ENCODE measurements at regions not wholly inside any gene's neighbourhood (a gene's known extent, or its start where the extent isn't known, plus 50 kb on each side); places are given as distances from the start of the nearest gene placed in this dataset.
A peak's percentile ranks its signal among the peaks of the same experiment; 100 is the strongest.

GRCh38 chr15:89421219-89421618 is 75.2 kb downstream of the RHCG start:
- no peak for DNase-seq (ENCODE audit: low spot score)

DNA sequence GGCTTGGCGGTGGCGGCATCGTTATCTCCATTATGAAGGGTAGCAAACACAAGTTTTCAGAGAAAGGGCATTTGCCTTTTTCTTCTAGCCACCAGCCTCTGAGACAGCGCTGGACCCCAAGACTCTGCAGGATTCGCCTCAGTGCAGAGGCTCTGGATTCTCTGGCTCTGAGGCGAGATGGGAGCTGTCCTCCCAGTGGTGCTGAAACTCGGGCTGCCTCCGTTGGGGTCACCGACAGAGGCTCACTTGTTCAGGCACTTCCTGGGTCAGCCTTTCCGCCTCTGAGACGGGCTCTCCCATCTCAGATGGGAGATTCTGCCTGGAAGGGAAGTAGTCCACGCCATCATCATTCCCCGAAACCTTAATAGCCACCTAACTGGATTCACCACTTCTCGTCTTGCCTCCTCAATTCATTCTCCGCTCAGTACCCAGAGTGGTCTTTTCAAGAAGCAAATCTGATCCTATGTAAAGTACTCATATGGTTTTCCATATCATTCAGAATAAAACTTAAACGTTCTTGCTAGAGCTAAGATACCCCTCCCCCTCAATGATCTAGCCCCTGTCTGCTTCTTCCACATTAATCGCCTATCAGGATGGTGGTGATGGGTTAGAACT is 76.9 kb downstream of the RHCG start:
- peak; percentile 56 for DNase-seq (ENCODE audit: low spot score)

GRCh38 chr15:89417206-89417725 is 79.1 kb downstream of the RHCG start:
- no peak for DNase-seq (ENCODE audit: low spot score)

GRCh38 chr15:89416339-89417183 is 79.8 kb downstream of the RHCG start:
- peak; percentile 37 for DNase-seq (ENCODE audit: low spot score)

GRCh38 chr15:89414571-89414970 is 79.9 kb upstream of the POLG start:
- DNase-seq (ENCODE audit: low spot score): no peak

DNA sequence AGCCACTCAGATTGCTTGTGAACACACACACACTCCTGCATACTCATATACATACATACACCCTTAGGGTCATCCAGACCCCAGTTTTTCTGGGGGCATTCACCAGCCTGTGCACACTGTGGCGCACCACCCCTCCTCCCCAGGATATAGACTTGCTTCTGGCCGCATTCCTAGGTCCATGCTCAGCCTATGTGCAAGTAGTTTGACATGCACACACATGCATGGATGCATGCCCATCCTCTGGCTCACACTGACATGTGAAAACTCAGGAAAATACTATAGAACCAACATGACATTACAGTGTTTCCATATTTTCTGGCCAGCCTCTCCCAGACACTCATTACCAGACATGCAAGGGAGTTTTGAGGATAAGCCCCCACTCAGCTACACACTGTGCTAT is 79.3 kb upstream of the POLG start:
- no peak for DNase-seq (ENCODE audit: low spot score)

- no peak for DNase-seq (ENCODE audit: low spot score)
Observed at GRCh38 chr15:89412905-89413411, 78.3 kb upstream of the POLG start.

- DNase-seq (ENCODE audit: low spot score): no peak
Observed at GRCh38 chr15:89410039-89410435, 75.4 kb upstream of the POLG start.

DNA sequence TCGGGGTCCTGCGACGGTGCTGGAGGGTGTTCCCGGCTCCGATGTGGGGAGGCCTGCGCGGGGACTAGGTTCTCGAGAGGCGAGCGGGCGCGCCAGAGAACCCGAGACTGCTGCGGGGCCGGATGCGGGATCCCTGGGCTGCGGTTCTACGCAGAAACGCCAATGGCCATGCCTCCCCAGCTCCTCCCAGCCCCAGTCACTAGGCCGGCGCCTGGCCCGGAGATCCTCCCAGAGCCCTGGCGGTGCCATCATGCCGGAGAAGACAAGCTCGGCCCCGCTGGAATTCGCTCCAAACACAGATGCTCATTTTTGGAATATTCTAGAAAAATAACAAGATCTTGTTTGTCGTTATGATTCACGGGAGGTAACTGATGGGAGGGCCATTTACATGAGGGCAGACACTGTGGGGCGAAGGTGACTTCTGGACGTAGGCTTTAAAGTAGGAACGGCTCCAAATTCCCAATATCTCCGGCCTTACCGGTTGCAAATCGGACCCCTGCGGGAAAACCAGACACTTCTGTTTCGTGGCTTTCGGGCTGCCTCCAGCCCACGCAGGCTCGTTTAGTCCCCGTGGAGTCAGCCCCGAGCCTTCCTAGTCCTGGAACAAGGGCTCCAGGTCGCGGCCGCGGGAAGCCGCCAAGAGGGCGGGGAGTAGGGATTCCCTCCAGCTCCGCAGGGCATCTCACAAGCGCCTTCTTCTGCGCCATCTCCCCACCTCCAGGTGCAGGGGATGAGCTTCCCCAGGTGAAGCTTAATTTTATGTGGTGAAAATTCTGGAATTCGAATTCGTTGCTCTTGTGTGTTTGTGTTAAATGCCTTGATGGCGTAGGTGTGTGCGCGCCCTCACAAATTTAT is 74.8 kb upstream of the POLG start:
- DNase-seq (ENCODE audit: low spot score): no peak

DNA sequence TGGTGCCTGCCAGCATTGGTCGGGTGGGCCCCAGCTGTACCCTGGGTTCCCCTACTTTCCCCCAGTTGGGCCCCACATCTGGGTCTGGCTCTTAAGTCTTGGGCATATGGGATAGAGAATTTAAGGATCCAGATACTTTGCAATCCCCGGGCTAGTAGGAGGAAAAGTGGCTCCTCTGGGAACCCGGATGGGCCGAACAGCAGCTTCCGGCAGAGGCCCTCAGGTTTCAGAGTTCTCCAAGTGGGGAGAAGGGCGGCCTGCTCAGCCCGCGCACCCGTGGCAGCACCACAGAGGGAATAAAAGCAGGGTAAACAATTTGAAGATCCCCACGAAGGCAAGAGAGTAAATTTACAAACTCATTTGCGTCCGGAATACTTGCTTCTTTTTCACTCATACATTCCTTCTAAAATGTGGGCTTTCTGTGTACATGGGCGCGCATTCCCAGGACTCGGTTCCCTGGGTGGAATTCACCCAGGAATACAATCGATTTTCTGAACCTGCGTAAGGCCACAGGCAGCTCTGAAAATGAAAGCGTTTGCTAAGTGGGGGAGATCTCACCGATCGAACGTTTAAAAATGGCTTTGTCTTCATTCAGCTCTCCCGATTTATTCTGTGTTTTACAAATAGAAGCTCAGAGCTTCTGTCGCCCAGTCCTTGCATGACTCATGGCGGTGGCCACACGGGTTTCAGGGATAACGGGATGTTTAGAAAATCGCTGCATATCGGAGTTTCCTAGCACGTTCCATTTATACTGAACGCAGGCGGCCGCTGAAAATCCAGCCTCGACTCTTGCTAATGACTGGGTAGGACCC is 74.0 kb upstream of the POLG start:
- DNase-seq (ENCODE audit: low spot score): no peak

GRCh38 chr15:89406940-89407607 is 72.5 kb upstream of the POLG start:
- no peak for DNase-seq (ENCODE audit: low spot score)

- no peak for DNase-seq (ENCODE audit: low spot score)
Observed at GRCh38 chr15:89406218-89406939, 71.8 kb upstream of the POLG start.

GRCh38 chr15:89405494-89405893 is 70.9 kb upstream of the POLG start:
- DNase-seq (ENCODE audit: low spot score): no peak

GRCh38 chr15:89404023-89404422 is 69.4 kb upstream of the POLG start:
- DNase-seq (ENCODE audit: low spot score): no peak

DNA sequence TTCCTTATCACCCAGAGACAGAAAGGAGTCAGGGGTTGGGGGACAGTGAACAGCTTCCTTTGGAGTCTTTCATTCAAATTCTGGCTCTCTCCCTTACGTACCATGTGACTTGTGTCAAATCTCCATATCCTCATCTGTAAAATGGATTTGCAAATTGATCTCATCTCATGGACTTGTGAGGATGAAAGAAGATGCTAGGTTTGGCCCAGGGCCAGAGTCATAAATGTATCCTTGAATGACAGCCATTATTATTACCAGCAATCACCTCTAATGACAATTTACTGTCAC is 67.8 kb upstream of the POLG start:
- no peak for DNase-seq (ENCODE audit: low spot score)

DNA sequence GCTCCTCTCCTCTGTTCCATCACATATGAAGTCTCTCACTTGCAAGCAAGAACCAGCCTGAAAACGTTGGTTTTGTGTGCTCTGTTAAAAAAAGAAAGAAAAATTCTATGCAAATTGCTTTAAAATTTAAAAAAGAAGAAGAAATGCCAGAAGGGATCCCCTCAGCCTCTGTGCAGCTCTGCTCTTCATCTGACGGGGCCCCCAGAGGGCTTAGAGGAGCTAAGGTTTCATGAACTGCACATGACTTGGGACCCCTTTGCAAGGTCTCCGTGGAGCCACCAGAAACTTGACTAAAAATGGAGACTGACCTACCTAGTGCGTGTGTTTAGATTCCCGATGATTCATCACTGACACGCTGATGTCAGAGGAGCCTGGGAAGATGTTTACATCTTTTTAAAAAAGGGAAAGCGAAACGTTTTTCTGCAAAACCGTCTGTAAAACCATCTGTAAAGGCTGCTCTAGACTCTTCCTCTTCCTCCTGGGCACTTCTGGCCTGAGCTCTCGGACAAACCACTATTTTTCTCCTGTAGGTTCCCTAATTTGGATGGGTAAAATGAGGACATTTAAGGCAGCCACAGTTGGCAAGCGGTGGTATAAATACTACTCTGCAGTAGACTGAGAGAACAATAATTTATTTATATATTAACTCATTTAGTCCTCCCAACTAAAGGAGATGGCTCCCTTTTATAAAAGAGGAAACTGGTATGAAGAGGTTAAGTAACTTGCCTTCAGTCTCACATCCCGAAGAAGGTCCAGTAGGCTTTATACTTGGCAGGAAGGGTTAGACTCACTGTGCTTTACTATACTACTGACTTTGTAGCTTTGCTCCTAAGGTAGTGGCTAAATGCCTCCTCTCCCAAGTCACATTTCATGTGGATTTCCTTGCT is 67.2 kb upstream of the POLG start:
- DNase-seq (ENCODE audit: low spot score): no peak

GRCh38 chr15:89400782-89401545 is 66.3 kb upstream of the POLG start:
- DNase-seq (ENCODE audit: low spot score): no peak

- no peak for DNase-seq (ENCODE audit: low spot score)
Observed at GRCh38 chr15:89400116-89400781, 65.6 kb upstream of the POLG start.

Data from umbilical cord (tissue), 1 donor.